GM12873 (cell line): ENCODE measurements at regions not wholly inside any gene's neighbourhood (a gene's known extent, or its start where the extent isn't known, plus 50 kb on each side); places are given as distances from the start of the nearest gene placed in this dataset.

Source experiments
- CTCF ChIP-seq: IDR thresholded peaks from 2 replicates; pipeline ENCODE4 v1.5.1; 2012; ENCODE audit warnings: low read depth, mild to moderate bottlenecking, moderate library complexity, low read length, control low read depth; ENCODE audit not compliant: insufficient read depth; ENCODE audit errors: missing control alignments

- TF ChIP-seq CTCF, result no peak
These were observed 116.4 kb downstream of the BMS1 start for GRCh38 chr10:42899036-42899435.

- no peak for TF ChIP-seq CTCF
These were observed 128.8 kb downstream of the BMS1 start for GRCh38 chr10:42911359-42911758.

- no peak for TF ChIP-seq CTCF
These were observed 134.4 kb downstream of the BMS1 start for GRCh38 chr10:42916974-42917373.

GRCh38 chr10:42917821-42918220 lies 135.2 kb downstream of the BMS1 start:
- TF ChIP-seq CTCF, result no peak

GRCh38 chr10:42921951-42922350 lies 139.4 kb downstream of the BMS1 start:
- TF ChIP-seq CTCF, result no peak

- TF ChIP-seq CTCF, result no peak
These were observed 141.9 kb downstream of the BMS1 start for GRCh38 chr10:42924484-42924883.

- no peak for TF ChIP-seq CTCF
These were observed 144.2 kb downstream of the BMS1 start for GRCh38 chr10:42926843-42927242.

GRCh38 chr10:42928064-42928463 lies 145.5 kb downstream of the BMS1 start:
- TF ChIP-seq CTCF, result no peak
